Naive thymus-derived CD8-positive, alpha-beta T cell (primary cell): ENCODE measurements at regions not wholly inside any gene's neighbourhood (a gene's known extent, or its start where the extent isn't known, plus 50 kb on each side); places are given as distances from the start of the nearest gene placed in this dataset.
A peak's percentile ranks its signal among the peaks of the same experiment; 100 is the strongest.

ENCODE experiments used
- ATAC-seq, 2 donors: fragments of 150-1000 bp; cut with Tn5 transposase in 1 of 2; sonication (Bioruptor Pico), chemical (Tn5 transposase) in 1 of 2; 1 replicate in 1 of 2; 2 replicates in 1 of 2; pipeline ENCODE4 v1.10.0; 2021; ENCODE audit warnings: mild to moderate bottlenecking in 2 of 2, moderate library complexity in 2 of 2
- POLR2A ChIA-PET: fragments of 350-600 bp; sonication (Branson Sonifier 250); formaldehyde crosslinking; loops from one replicate; lab custom pipeline; 2021; ENCODE audit warnings: antibody characterized with exemption; lab: Charles Lee
- DNase-seq, 10 donors: peaks; one replicate each; pipeline versions ENCODE4 v3.0.0 to v3.0.0-alpha.2; 2020 to 2022
- H3K27ac Mint-ChIP-seq, 10 donors: one replicate each; pipeline ENCODE4 v1.8.0; 2020 to 2022; ENCODE audit warnings: mild to moderate bottlenecking in 10 of 10, mixed read lengths in 10 of 10, moderate library complexity in 4 of 10, inconsistent platforms in 1 of 10
- H3K27me3 Mint-ChIP-seq, 5 donors: one replicate each; pipeline ENCODE4 v1.8.0; 2021 to 2022; ENCODE audit warnings: mixed read lengths in 5 of 5
- H3K36me3 Mint-ChIP-seq, 3 donors: one replicate each; pipeline ENCODE4 v1.8.0; 2020 to 2022; ENCODE audit warnings: mixed read lengths in 3 of 3, mild to moderate bottlenecking in 2 of 3, inconsistent platforms in 1 of 3
- H3K4me1 Mint-ChIP-seq, 4 donors: one replicate each; pipeline ENCODE4 v1.8.0; 2021 to 2022; ENCODE audit warnings: mixed read lengths in 4 of 4
- H3K4me3 Mint-ChIP-seq, 10 donors: one replicate each; pipeline ENCODE4 v1.8.0; 2020 to 2022; ENCODE audit warnings: mild to moderate bottlenecking in 10 of 10, mixed read lengths in 10 of 10, moderate library complexity in 6 of 10, inconsistent platforms in 1 of 10
- H3K9me3 Mint-ChIP-seq, 9 donors: one replicate each; pipeline ENCODE4 v1.8.0; 2020 to 2022; ENCODE audit warnings: mixed read lengths in 9 of 9, mild to moderate bottlenecking in 3 of 9, inconsistent platforms in 1 of 9, moderate library complexity in 1 of 9

- ATAC-seq (no peak), DNase-seq (no peak)
- Mint-ChIP-seq H3K9me3 (peaks cover 0 to 4% (median 0%) of the 10 kb centered on the region in 9 donors), H3K4me1 (no peaks in the 10 kb centered on the region), H3K27me3 (peaks cover 6 to 16% (median 10%) of the 10 kb centered on the region in 5 donors), H3K36me3 (no peaks in the 10 kb centered on the region), H3K4me3 (no peak overlapping the region), H3K27ac (no peak overlapping the region)
- POLR2A ChIA-PET, result no interaction called here
These were observed 235.7 kb downstream of the EMX2 start for GRCh38 chr10:117778241-117778640.

GRCh38 chr10:117780411-117780810 is 237.9 kb downstream of the EMX2 start:
- DNase-seq (no peak), ATAC-seq (no peak)
- no peak overlapping the region for H3K27ac Mint-ChIP-seq
- H3K36me3 Mint-ChIP-seq, result no peaks in the 10 kb centered on the region
- peaks cover 3 to 15% (median 10%) of the 10 kb centered on the region in 5 donors for H3K27me3 Mint-ChIP-seq
- H3K4me1 Mint-ChIP-seq, result no peaks in the 10 kb centered on the region
- POLR2A ChIA-PET, result no interaction called here
- no peak overlapping the region for H3K4me3 Mint-ChIP-seq
- peaks cover 0 to 3% (median 0%) of the 10 kb centered on the region in 9 donors for H3K9me3 Mint-ChIP-seq

- Mint-ChIP-seq H3K4me1 (no peaks in the 10 kb centered on the region), H3K27ac (no peak overlapping the region), H3K4me3 (no peak overlapping the region), H3K27me3 (peaks cover 3 to 15% (median 10%) of the 10 kb centered on the region in 5 donors), H3K36me3 (no peaks in the 10 kb centered on the region), H3K9me3 (peaks cover 0 to 3% (median 0%) of the 10 kb centered on the region in 9 donors)
- POLR2A ChIA-PET, result no interaction called here
- ATAC-seq, result no peak
- DNase-seq, result no peak
These were observed 238.8 kb downstream of the EMX2 start for GRCh38 chr10:117781216-117781831.

GRCh38 chr10:117782276-117782675 is 239.7 kb downstream of the EMX2 start:
- DNase-seq (no peak), ATAC-seq (no peak)
- H3K27me3 Mint-ChIP-seq, result peaks cover 3 to 15% (median 11%) of the 10 kb centered on the region in 5 donors
- peaks cover 0 to 3% (median 0%) of the 10 kb centered on the region in 9 donors for H3K9me3 Mint-ChIP-seq
- POLR2A ChIA-PET, result no interaction called here
- H3K27ac Mint-ChIP-seq, result no peak overlapping the region
- no peak overlapping the region for H3K4me3 Mint-ChIP-seq
- no peaks in the 10 kb centered on the region for H3K36me3 Mint-ChIP-seq
- H3K4me1 Mint-ChIP-seq, result no peaks in the 10 kb centered on the region

GRCh38 chr10:117783698-117784395 is 241.3 kb downstream of the EMX2 start:
- H3K27ac Mint-ChIP-seq, result no peak overlapping the region
- no peaks in the 10 kb centered on the region for H3K9me3 Mint-ChIP-seq
- DNase-seq (no peak), ATAC-seq (no peak)
- H3K4me3 Mint-ChIP-seq, result no peak overlapping the region
- no peaks in the 10 kb centered on the region for H3K36me3 Mint-ChIP-seq
- peaks cover 0 to 13% (median 11%) of the 10 kb centered on the region in 5 donors for H3K27me3 Mint-ChIP-seq
- H3K4me1 Mint-ChIP-seq, result no peaks in the 10 kb centered on the region
- POLR2A ChIA-PET, result no interaction called here

GRCh38 chr10:117784776-117785175 is 242.2 kb downstream of the EMX2 start:
- ATAC-seq (no peak), DNase-seq (no peak)
- Mint-ChIP-seq H3K27ac (peak overlapping the region in 1 of 10 donors; percentile 30), H3K4me1 (no peaks in the 10 kb centered on the region), H3K27me3 (peaks cover 0 to 11% (median 7%) of the 10 kb centered on the region in 5 donors), H3K4me3 (no peak overlapping the region), H3K36me3 (no peaks in the 10 kb centered on the region), H3K9me3 (no peaks in the 10 kb centered on the region)
- POLR2A ChIA-PET, result no interaction called here

GRCh38 chr10:117788911-117789310 is 246.4 kb downstream of the EMX2 start:
- Mint-ChIP-seq H3K4me1 (no peaks in the 10 kb centered on the region), H3K4me3 (no peak overlapping the region), H3K36me3 (no peaks in the 10 kb centered on the region), H3K9me3 (no peaks in the 10 kb centered on the region), H3K27ac (no peak overlapping the region), H3K27me3 (peaks cover 1 to 15% (median 7%) of the 10 kb centered on the region in 5 donors)
- POLR2A ChIA-PET, result no interaction called here
- no peak for DNase-seq
- no peak for ATAC-seq

- DNase-seq (no peak), ATAC-seq (no peak)
- Mint-ChIP-seq H3K4me3 (no peak overlapping the region), H3K27me3 (peaks cover 0 to 15% (median 7%) of the 10 kb centered on the region in 5 donors), H3K9me3 (no peaks in the 10 kb centered on the region), H3K4me1 (no peaks in the 10 kb centered on the region), H3K27ac (no peak overlapping the region), H3K36me3 (no peaks in the 10 kb centered on the region)
- POLR2A ChIA-PET, result no interaction called here
These were observed 247.6 kb downstream of the EMX2 start for GRCh38 chr10:117790179-117790578.

- Mint-ChIP-seq H3K9me3 (no peaks in the 10 kb centered on the region), H3K4me3 (no peak overlapping the region), H3K27ac (no peak overlapping the region), H3K4me1 (no peaks in the 10 kb centered on the region), H3K36me3 (no peaks in the 10 kb centered on the region), H3K27me3 (peaks cover 0 to 15% (median 7%) of the 10 kb centered on the region in 5 donors)
- no peak for DNase-seq
- no peak for ATAC-seq
- POLR2A ChIA-PET, result no interaction called here
These were observed 248.1 kb downstream of the EMX2 start for GRCh38 chr10:117790621-117791020.

GRCh38 chr10:117792214-117792613 is 249.7 kb downstream of the EMX2 start:
- H3K4me1 Mint-ChIP-seq, result no peaks in the 10 kb centered on the region
- H3K27me3 Mint-ChIP-seq, result peaks cover 0 to 15% (median 7%) of the 10 kb centered on the region in 5 donors
- DNase-seq (no peak), ATAC-seq (no peak)
- H3K9me3 Mint-ChIP-seq, result no peaks in the 10 kb centered on the region
- POLR2A ChIA-PET, result no interaction called here
- no peaks in the 10 kb centered on the region for H3K36me3 Mint-ChIP-seq
- H3K4me3 Mint-ChIP-seq, result no peak overlapping the region
- peak overlapping the region in 1 of 10 donors; percentile 58 for H3K27ac Mint-ChIP-seq

GRCh38 chr10:117796130-117796745 is 250.5 kb downstream of the RAB11FIP2 start:
- no peak overlapping the region for H3K4me3 Mint-ChIP-seq
- no peaks in the 10 kb centered on the region for H3K4me1 Mint-ChIP-seq
- H3K9me3 Mint-ChIP-seq, result no peaks in the 10 kb centered on the region
- H3K27me3 Mint-ChIP-seq, result peaks cover 0 to 16% (median 5%) of the 10 kb centered on the region in 5 donors
- DNase-seq (no peak), ATAC-seq (no peak)
- POLR2A ChIA-PET, result no interaction called here
- no peaks in the 10 kb centered on the region for H3K36me3 Mint-ChIP-seq
- no peak overlapping the region for H3K27ac Mint-ChIP-seq

- DNase-seq (no peak), ATAC-seq (no peak)
- POLR2A ChIA-PET, result no interaction called here
- H3K36me3 Mint-ChIP-seq, result no peaks in the 10 kb centered on the region
- H3K27ac Mint-ChIP-seq, result no peak overlapping the region
- H3K4me1 Mint-ChIP-seq, result no peaks in the 10 kb centered on the region
- no peaks in the 10 kb centered on the region for H3K9me3 Mint-ChIP-seq
- peaks cover 2 to 17% (median 9%) of the 10 kb centered on the region in 5 donors for H3K27me3 Mint-ChIP-seq
- H3K4me3 Mint-ChIP-seq, result no peak overlapping the region
These were observed 249.4 kb downstream of the RAB11FIP2 start for GRCh38 chr10:117797296-117797695.

GRCh38 chr10:117801691-117802090 is 245.1 kb downstream of the RAB11FIP2 start:
- Mint-ChIP-seq H3K27ac (no peak overlapping the region), H3K9me3 (no peaks in the 10 kb centered on the region), H3K27me3 (peaks cover 4 to 50% (median 14%) of the 10 kb centered on the region in 5 donors), H3K4me1 (no peaks in the 10 kb centered on the region), H3K36me3 (no peaks in the 10 kb centered on the region), H3K4me3 (no peak overlapping the region)
- ATAC-seq, result no peak
- no peak for DNase-seq
- POLR2A ChIA-PET, result no interaction called here
